ENCODE measurements at regions not wholly inside any gene's neighbourhood (a gene's known extent, or its start where the extent isn't known, plus 50 kb on each side); places are given as distances from the start of the nearest gene placed in this dataset.

- H3K36me3 Mint-ChIP-seq = no peaks in the 10 kb centered on the region
- H3K4me3 Mint-ChIP-seq = no peak overlapping the region
- DNase-seq (ENCODE audit: extremely low spot score, unreplicated experiment) = no peak
- peak overlapping the region; percentile 39 for H3K27ac Mint-ChIP-seq
- peaks cover 15% of the 10 kb centered on the region for H3K9me3 Mint-ChIP-seq
- H3K4me1 Mint-ChIP-seq (ENCODE audit: unreplicated experiment) = peaks cover 11% of the 10 kb centered on the region
- no peaks in the 10 kb centered on the region for H3K27me3 Mint-ChIP-seq
- TF ChIP-seq, protein P1, sequence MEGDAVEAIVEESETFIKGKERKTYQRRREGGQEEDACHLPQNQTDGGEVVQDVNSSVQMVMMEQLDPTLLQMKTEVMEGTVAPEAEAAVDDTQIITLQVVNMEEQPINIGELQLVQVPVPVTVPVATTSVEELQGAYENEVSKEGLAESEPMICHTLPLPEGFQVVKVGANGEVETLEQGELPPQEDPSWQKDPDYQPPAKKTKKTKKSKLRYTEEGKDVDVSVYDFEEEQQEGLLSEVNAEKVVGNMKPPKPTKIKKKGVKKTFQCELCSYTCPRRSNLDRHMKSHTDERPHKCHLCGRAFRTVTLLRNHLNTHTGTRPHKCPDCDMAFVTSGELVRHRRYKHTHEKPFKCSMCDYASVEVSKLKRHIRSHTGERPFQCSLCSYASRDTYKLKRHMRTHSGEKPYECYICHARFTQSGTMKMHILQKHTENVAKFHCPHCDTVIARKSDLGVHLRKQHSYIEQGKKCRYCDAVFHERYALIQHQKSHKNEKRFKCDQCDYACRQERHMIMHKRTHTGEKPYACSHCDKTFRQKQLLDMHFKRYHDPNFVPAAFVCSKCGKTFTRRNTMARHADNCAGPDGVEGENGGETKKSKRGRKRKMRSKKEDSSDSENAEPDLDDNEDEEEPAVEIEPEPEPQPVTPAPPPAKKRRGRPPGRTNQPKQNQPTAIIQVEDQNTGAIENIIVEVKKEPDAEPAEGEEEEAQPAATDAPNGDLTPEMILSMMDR (conservative IDR thresholded peaks at IDR 0.05) = no peak
Measured at GRCh38 chr20:23269954-23270353, 80.6 kb upstream of the NXT1 start.

DNA sequence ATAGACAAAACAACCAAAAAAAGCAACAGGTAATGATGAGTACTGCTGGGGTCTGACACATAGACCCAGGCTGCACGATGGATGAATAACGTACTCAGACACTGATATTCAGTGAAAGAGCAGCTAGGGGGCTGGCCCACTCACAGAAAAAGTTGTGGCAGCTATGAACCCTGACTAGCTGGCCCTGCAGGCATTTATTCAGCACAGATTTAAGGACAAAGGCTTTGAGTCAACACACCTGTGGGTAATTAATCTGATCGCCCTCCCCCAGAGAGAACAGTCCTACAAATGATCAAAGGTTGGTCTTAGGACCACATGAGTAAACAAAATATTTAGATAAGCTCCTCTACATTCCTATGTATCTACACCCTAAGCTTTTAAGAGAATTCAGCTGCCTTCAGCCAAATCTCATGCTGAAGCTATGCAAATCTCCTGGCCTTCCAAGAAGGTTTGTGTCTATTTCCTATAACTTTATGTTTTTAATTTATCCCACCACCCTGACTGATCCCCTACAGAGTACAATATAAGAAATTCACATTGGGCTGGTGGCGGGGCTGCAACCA lies 81.7 kb upstream of the NXT1 start:
- no peak for DNase-seq (ENCODE audit: extremely low spot score, unreplicated experiment)
- TF ChIP-seq, protein P1 (conservative IDR thresholded peaks at IDR 0.05) = no peak
- H3K4me3 Mint-ChIP-seq = no peak overlapping the region
- H3K27ac Mint-ChIP-seq = no peak overlapping the region
- H3K27me3 Mint-ChIP-seq = no peaks in the 10 kb centered on the region
- H3K36me3 Mint-ChIP-seq = no peaks in the 10 kb centered on the region
- peaks cover 15% of the 10 kb centered on the region for H3K9me3 Mint-ChIP-seq
- peaks cover 11% of the 10 kb centered on the region for H3K4me1 Mint-ChIP-seq (ENCODE audit: unreplicated experiment)

DNA sequence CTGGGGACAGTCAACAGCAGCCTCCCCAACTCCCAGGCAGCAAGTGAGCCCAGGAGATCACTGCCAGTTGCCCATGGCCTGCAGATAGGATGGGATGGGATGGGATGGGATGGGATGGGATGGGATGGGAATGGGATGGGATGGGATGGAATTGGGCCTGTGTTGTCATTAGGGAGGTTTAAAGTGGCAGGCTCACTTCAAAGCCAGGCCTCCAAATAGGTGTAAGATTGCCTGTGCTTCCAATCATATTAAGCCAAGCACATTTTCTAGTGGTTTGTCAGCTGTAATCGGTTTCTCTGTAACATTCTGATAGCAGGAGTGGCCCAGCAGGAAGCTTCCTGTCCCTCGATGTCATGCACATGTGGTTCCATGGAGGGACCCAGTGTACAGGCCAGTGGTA lies 82.7 kb upstream of the NXT1 start:
- DNase-seq (ENCODE audit: extremely low spot score, unreplicated experiment) = no peak
- peaks cover 15% of the 10 kb centered on the region for H3K9me3 Mint-ChIP-seq
- peaks cover 11% of the 10 kb centered on the region for H3K4me1 Mint-ChIP-seq (ENCODE audit: unreplicated experiment)
- no peaks in the 10 kb centered on the region for H3K36me3 Mint-ChIP-seq
- H3K4me3 Mint-ChIP-seq = no peak overlapping the region
- H3K27ac Mint-ChIP-seq = no peak overlapping the region
- TF ChIP-seq, protein P1 (conservative IDR thresholded peaks at IDR 0.05) = no peak
- no peaks in the 10 kb centered on the region for H3K27me3 Mint-ChIP-seq

- no peak overlapping the region for H3K4me3 Mint-ChIP-seq
- H3K27ac Mint-ChIP-seq = no peak overlapping the region
- TF ChIP-seq, protein P1 (conservative IDR thresholded peaks at IDR 0.05) = no peak
- H3K27me3 Mint-ChIP-seq = no peaks in the 10 kb centered on the region
- peaks cover 15% of the 10 kb centered on the region for H3K9me3 Mint-ChIP-seq
- H3K4me1 Mint-ChIP-seq (ENCODE audit: unreplicated experiment) = peaks cover 5% of the 10 kb centered on the region
- H3K36me3 Mint-ChIP-seq = no peaks in the 10 kb centered on the region
- DNase-seq (ENCODE audit: extremely low spot score, unreplicated experiment) = no peak
Measured at GRCh38 chr20:23266530-23267398, 83.8 kb upstream of the NXT1 start.

DNA sequence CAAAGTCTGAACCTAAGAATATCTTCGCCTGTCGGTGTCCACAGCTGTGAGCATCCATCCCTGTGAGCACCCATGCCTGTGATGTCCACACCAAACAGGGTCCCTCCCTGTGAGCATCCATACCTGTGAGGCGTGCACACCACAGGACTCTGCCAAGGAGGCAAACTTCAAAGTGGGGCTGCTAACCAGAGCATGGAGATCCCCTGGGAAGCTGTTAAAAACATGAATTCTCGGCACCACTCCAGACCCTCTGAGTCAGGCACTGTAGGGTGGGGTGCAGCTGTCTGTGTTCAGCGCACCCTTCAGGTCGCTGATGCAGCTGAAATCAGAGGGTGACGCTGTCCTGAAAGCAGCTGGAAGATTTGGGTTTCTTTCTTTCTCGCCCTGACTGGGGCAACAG lies 85.4 kb upstream of the NXT1 start:
- no peak overlapping the region for H3K4me3 Mint-ChIP-seq
- no peaks in the 10 kb centered on the region for H3K27me3 Mint-ChIP-seq

More for the DNA sequence above, 85.4 kb upstream of the NXT1 start:
- Mint-ChIP-seq H3K27ac (no peak overlapping the region), H3K9me3 (peaks cover 15% of the 10 kb centered on the region), H3K36me3 (no peaks in the 10 kb centered on the region), H3K4me1 (ENCODE audit: unreplicated experiment) (no peaks in the 10 kb centered on the region)
- no peak for DNase-seq (ENCODE audit: extremely low spot score, unreplicated experiment)
- TF ChIP-seq, protein P1 (conservative IDR thresholded peaks at IDR 0.05) = no peak
